Activated CD4-positive, alpha-beta T cell treated with anti-CD3 and anti-CD28 coated beads for 4 hours (primary cell): ENCODE measurements at regions not wholly inside any gene's neighbourhood (a gene's known extent, or its start where the extent isn't known, plus 50 kb on each side); places are given as distances from the start of the nearest gene placed in this dataset.
"Not testable (repeated sequence)": the region's sequence is repeated elsewhere in the genome, so short reads cannot be mapped to it uniquely, and the experiment has no call there.

ENCODE experiments used
- DNase-seq, 2 donors: peaks; one replicate each; pipeline ENCODE4 v3.0.0-alpha.2; 2020

- DNase-seq = no peak
Measured at GRCh38 chr3:59246719-59247401, 197.0 kb upstream of the CFAP20DC start.

GRCh38 chr3:59245859-59246501 is 196.2 kb upstream of the CFAP20DC start:
- no peak for DNase-seq

- no peak for DNase-seq
Measured at GRCh38 chr3:59245300-59245858, 195.6 kb upstream of the CFAP20DC start.

- DNase-seq = no peak
Measured at GRCh38 chr3:59244343-59244742, 194.5 kb upstream of the CFAP20DC start.

GRCh38 chr3:59243476-59243875 is 193.7 kb upstream of the CFAP20DC start:
- no peak for DNase-seq

- no peak for DNase-seq
Measured at GRCh38 chr3:59240666-59241255, 190.9 kb upstream of the CFAP20DC start.

GRCh38 chr3:59237121-59237520 is 187.3 kb upstream of the CFAP20DC start:
- no peak for DNase-seq

- DNase-seq = no peak
Measured at GRCh38 chr3:59235634-59236012, 185.8 kb upstream of the CFAP20DC start.

GRCh38 chr3:59234884-59235633 is 185.2 kb upstream of the CFAP20DC start:
- no peak for DNase-seq

GRCh38 chr3:59230379-59230778 is 180.6 kb upstream of the CFAP20DC start:
- DNase-seq = not testable (repeated sequence)

GRCh38 chr3:59213860-59214259 is 164.0 kb upstream of the CFAP20DC start:
- DNase-seq = no peak

- peak in 1 of 2 donors; percentile 8 for DNase-seq
Measured at GRCh38 chr3:59212128-59212779, 162.4 kb upstream of the CFAP20DC start.

GRCh38 chr3:59210260-59210659 is 160.4 kb upstream of the CFAP20DC start:
- no peak for DNase-seq

GRCh38 chr3:59192473-59192872 is 142.6 kb upstream of the CFAP20DC start:
- DNase-seq = no peak

- DNase-seq = no peak
Measured at GRCh38 chr3:59191651-59192050, 141.8 kb upstream of the CFAP20DC start.

GRCh38 chr3:59189939-59190338 is 140.1 kb upstream of the CFAP20DC start:
- no peak for DNase-seq

- no peak for DNase-seq
Measured at GRCh38 chr3:59189526-59189925, 139.7 kb upstream of the CFAP20DC start.

- DNase-seq = no peak
Measured at GRCh38 chr3:59186725-59187124, 136.9 kb upstream of the CFAP20DC start.

GRCh38 chr3:59185591-59186369 is 136.0 kb upstream of the CFAP20DC start:
- no peak for DNase-seq

- no peak for DNase-seq
Measured at GRCh38 chr3:59180006-59180405, 130.2 kb upstream of the CFAP20DC start.

- no peak for DNase-seq
Measured at GRCh38 chr3:59178698-59179097, 128.9 kb upstream of the CFAP20DC start.

GRCh38 chr3:59171491-59171890 is 121.7 kb upstream of the CFAP20DC start:
- no peak for DNase-seq
